A673 (cell line): ENCODE measurements at regions not wholly inside any gene's neighbourhood (a gene's known extent, or its start where the extent isn't known, plus 50 kb on each side); places are given as distances from the start of the nearest gene placed in this dataset.
"Not testable (repeated sequence)": the region's sequence is repeated elsewhere in the genome, so short reads cannot be mapped to it uniquely, and the experiment has no call there.

Source experiments
- CTCF ChIP-seq: fragments of 300-800, 200-600 bp; sonication (generic); conservative IDR thresholded peaks from 2 replicates; pipeline ENCODE4 v1.5.1; 2017; ENCODE audit warnings: low read depth, mild to moderate bottlenecking, antibody characterized with exemption, low read length, moderate library complexity, mixed read lengths
- EZH2 ChIP-seq: fragments of 200-600 bp; sonication (generic); IDR thresholded peaks from 2 replicates; pipeline ENCODE4 v1.6.1; 2017; ENCODE audit warnings: borderline replicate concordance, low read depth, mild to moderate bottlenecking, mixed read lengths, antibody characterized with exemption, low read length; ENCODE audit not compliant: poor library complexity, severe bottlenecking

GRCh38 chr5:34378498-34378897 is 277.6 kb upstream of the RAI14 start:
- TF ChIP-seq CTCF, EZH2: not testable (repeated sequence)
